ENCODE measurements at regions not wholly inside any gene's neighbourhood (a gene's known extent, or its start where the extent isn't known, plus 50 kb on each side); places are given as distances from the start of the nearest gene placed in this dataset.

DNA sequence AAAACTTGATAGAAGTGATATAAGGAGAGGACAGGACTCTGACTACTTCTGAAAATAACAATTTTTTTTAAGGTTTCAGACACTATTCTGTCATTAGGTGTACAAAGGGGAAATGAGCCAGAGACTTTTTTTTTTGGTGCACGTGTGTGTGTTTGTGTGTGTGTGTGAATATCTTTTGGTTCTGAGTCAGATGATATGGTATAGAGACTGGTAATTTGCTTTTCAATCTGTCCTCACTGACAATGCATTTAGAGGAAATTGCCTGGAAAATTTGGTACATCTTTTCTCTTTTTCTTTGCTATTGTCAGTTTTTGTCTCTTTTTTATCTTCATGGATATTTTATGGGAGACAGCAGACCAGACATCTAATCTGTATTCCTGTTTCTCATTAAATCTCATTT is 59.3 kb downstream of the DDIT4L start:
- Mint-ChIP-seq H3K9me3 (ENCODE audit: unreplicated experiment) (peaks cover 2% of the 10 kb centered on the region), H3K27me3 (ENCODE audit: low read depth, unreplicated experiment) (no peaks in the 10 kb centered on the region), H3K36me3 (ENCODE audit: low read depth, unreplicated experiment) (no peaks in the 10 kb centered on the region), H3K4me3 (ENCODE audit: unreplicated experiment) (no peak overlapping the region), H3K4me1 (ENCODE audit: low read depth, unreplicated experiment) (no peaks in the 10 kb centered on the region), H3K27ac (ENCODE audit: unreplicated experiment) (no peak overlapping the region)
- Histone ChIP-seq H3K9me3 (ENCODE audit: insufficient read depth, low read depth, low read length) (no peaks in the 10 kb centered on the region), H2AFZ (ENCODE audit: low read depth, low read length) (no peak overlapping the region), H3K9ac (ENCODE audit: low read length) (no peak overlapping the region), H4K20me1 (ENCODE audit: insufficient read depth, low read length) (no peaks in the 10 kb centered on the region), H3K4me1 (ENCODE audit: insufficient read depth, low read length) (no peaks in the 10 kb centered on the region), H3K36me3 (ENCODE audit: insufficient read depth, low read length) (no peaks in the 10 kb centered on the region), H3K4me2 (ENCODE audit: low read length) (no peak overlapping the region), H3K27me3 (ENCODE audit: insufficient read depth, low read length) (no peaks in the 10 kb centered on the region), H3K79me2 (ENCODE audit: insufficient read depth, low read length) (no peaks in the 10 kb centered on the region), H3K4me3 (ENCODE audit: insufficient read depth, low read depth, low read length) (no peak overlapping the region), H3K27ac (ENCODE audit: low read depth, low read length) (no peak overlapping the region)
- FAIRE-seq (no peak), DNase-seq (ENCODE audit: low read depth) (no peak)
- TF ChIP-seq CTCF (IDR thresholded peaks at IDR 0.05; ENCODE audit: insufficient read depth, low read depth, low read length) (no peak), EZH2 (IDR thresholded peaks at IDR 0.05; ENCODE audit: insufficient read depth, low read length) (no peak)

GRCh38 chr4:100130491-100130890 is 59.8 kb downstream of the DDIT4L start:
- H3K4me3 Mint-ChIP-seq (ENCODE audit: unreplicated experiment): no peak overlapping the region
- no peaks in the 10 kb centered on the region for H3K36me3 Mint-ChIP-seq (ENCODE audit: low read depth, unreplicated experiment)
- Histone ChIP-seq H3K4me2 (ENCODE audit: low read length) (no peak overlapping the region), H4K20me1 (ENCODE audit: insufficient read depth, low read length) (no peaks in the 10 kb centered on the region), H3K4me1 (ENCODE audit: insufficient read depth, low read length) (no peaks in the 10 kb centered on the region), H3K9me3 (ENCODE audit: insufficient read depth, low read depth, low read length) (no peaks in the 10 kb centered on the region), H3K4me3 (ENCODE audit: insufficient read depth, low read depth, low read length) (no peak overlapping the region), H3K9ac (ENCODE audit: low read length) (no peak overlapping the region), H2AFZ (ENCODE audit: low read depth, low read length) (no peak overlapping the region), H3K79me2 (ENCODE audit: insufficient read depth, low read length) (no peaks in the 10 kb centered on the region), H3K27me3 (ENCODE audit: insufficient read depth, low read length) (no peaks in the 10 kb centered on the region), H3K36me3 (ENCODE audit: insufficient read depth, low read length) (no peaks in the 10 kb centered on the region), H3K27ac (ENCODE audit: low read depth, low read length) (no peak overlapping the region)
- DNase-seq (ENCODE audit: low read depth) (no peak), FAIRE-seq (no peak)
- no peak overlapping the region for H3K27ac Mint-ChIP-seq (ENCODE audit: unreplicated experiment)
- peaks cover 2% of the 10 kb centered on the region for H3K9me3 Mint-ChIP-seq (ENCODE audit: unreplicated experiment)
- H3K4me1 Mint-ChIP-seq (ENCODE audit: low read depth, unreplicated experiment): no peaks in the 10 kb centered on the region
- no peak for TF ChIP-seq EZH2 (IDR thresholded peaks at IDR 0.05; ENCODE audit: insufficient read depth, low read length)
- TF ChIP-seq CTCF (IDR thresholded peaks at IDR 0.05; ENCODE audit: insufficient read depth, low read depth, low read length): no peak
- H3K27me3 Mint-ChIP-seq (ENCODE audit: low read depth, unreplicated experiment): no peaks in the 10 kb centered on the region

GRCh38 chr4:100129774-100130173 is 60.5 kb downstream of the DDIT4L start:
- Histone ChIP-seq H3K9me3 (ENCODE audit: insufficient read depth, low read depth, low read length) (no peaks in the 10 kb centered on the region), H3K27ac (ENCODE audit: low read depth, low read length) (no peak overlapping the region), H3K4me1 (ENCODE audit: insufficient read depth, low read length) (no peaks in the 10 kb centered on the region), H3K79me2 (ENCODE audit: insufficient read depth, low read length) (no peaks in the 10 kb centered on the region), H3K9ac (ENCODE audit: low read length) (no peak overlapping the region), H3K4me2 (ENCODE audit: low read length) (no peak overlapping the region), H4K20me1 (ENCODE audit: insufficient read depth, low read length) (no peaks in the 10 kb centered on the region), H3K27me3 (ENCODE audit: insufficient read depth, low read length) (no peaks in the 10 kb centered on the region), H2AFZ (ENCODE audit: low read depth, low read length) (no peak overlapping the region), H3K4me3 (ENCODE audit: insufficient read depth, low read depth, low read length) (no peak overlapping the region), H3K36me3 (ENCODE audit: insufficient read depth, low read length) (no peaks in the 10 kb centered on the region)
- Mint-ChIP-seq H3K4me1 (ENCODE audit: low read depth, unreplicated experiment) (no peaks in the 10 kb centered on the region), H3K4me3 (ENCODE audit: unreplicated experiment) (no peak overlapping the region), H3K27ac (ENCODE audit: unreplicated experiment) (no peak overlapping the region), H3K27me3 (ENCODE audit: low read depth, unreplicated experiment) (no peaks in the 10 kb centered on the region), H3K36me3 (ENCODE audit: low read depth, unreplicated experiment) (no peaks in the 10 kb centered on the region), H3K9me3 (ENCODE audit: unreplicated experiment) (peaks cover 4% of the 10 kb centered on the region)
- FAIRE-seq: no peak
- no peak for DNase-seq (ENCODE audit: low read depth)
- TF ChIP-seq EZH2 (IDR thresholded peaks at IDR 0.05; ENCODE audit: insufficient read depth, low read length) (no peak), CTCF (IDR thresholded peaks at IDR 0.05; ENCODE audit: insufficient read depth, low read depth, low read length) (no peak)

Data from astrocyte (in vitro differentiated cells and primary cell).